DOHH2 (cell line): ENCODE measurements at regions not wholly inside any gene's neighbourhood (a gene's known extent, or its start where the extent isn't known, plus 50 kb on each side); places are given as distances from the start of the nearest gene placed in this dataset.

Source experiments
- H3F3A ChIP-seq: fragments of 200-600 bp; sonication (generic), shearing (Covaris generic); 2 replicates; pipeline ENCODE4 v1.6.0; 2016; ENCODE audit warnings: antibody characterized with exemption, mild to moderate bottlenecking; ENCODE audit not compliant: control insufficient read depth, insufficient read depth
- H3K27ac ChIP-seq: fragments of 200-600 bp; sonication (generic); 2 replicates; pipeline ENCODE4 v1.5.1; 2014; ENCODE audit warnings: low read depth, mild to moderate bottlenecking, low read length, moderate library complexity
- H3K27me3 ChIP-seq: fragments of 200-600 bp; sonication (generic); 2 replicates; pipeline ENCODE4 v1.6.1; 2014; ENCODE audit warnings: mild to moderate bottlenecking, low read length, mixed read lengths; ENCODE audit not compliant: control insufficient read depth
- H3K36me3 ChIP-seq: fragments of 200-600 bp; sonication (generic); 2 replicates; pipeline ENCODE4 v1.6.1; 2014; ENCODE audit warnings: mild to moderate bottlenecking, low read length, moderate library complexity, mixed read lengths; ENCODE audit not compliant: control insufficient read depth
- H3K4me1 ChIP-seq: fragments of 200-600 bp; sonication (generic); 2 replicates; pipeline ENCODE4 v1.6.1; 2014; ENCODE audit warnings: mild to moderate bottlenecking, low read length, mixed read lengths; ENCODE audit not compliant: control insufficient read depth
- H3K4me2 ChIP-seq: fragments of 200-600 bp; sonication (generic); 2 replicates; pipeline ENCODE4 v1.6.0; 2014; ENCODE audit warnings: mild to moderate bottlenecking, low read length, moderate library complexity
- H3K4me3 ChIP-seq: fragments of 200-600 bp; sonication (generic); 2 replicates; pipeline ENCODE4 v1.5.1; 2014; ENCODE audit warnings: mild to moderate bottlenecking, low read length, mixed read lengths
- H3K79me2 ChIP-seq: fragments of 200-600 bp; sonication (generic); 2 replicates; pipeline ENCODE4 v1.6.1; 2014; ENCODE audit warnings: mild to moderate bottlenecking, low read length, mixed read lengths; ENCODE audit not compliant: control insufficient read depth
- H3K9me2 ChIP-seq: fragments of 200-600 bp; sonication (generic); replicated peaks from 2 replicates; pipeline ENCODE4 v1.6.1; 2014; ENCODE audit warnings: mild to moderate bottlenecking, low read length, mixed read lengths; ENCODE audit not compliant: control insufficient read depth
- H3K9me3 ChIP-seq: fragments of 200-600 bp; sonication (generic); 2 replicates; pipeline ENCODE4 v1.6.1; 2014; ENCODE audit warnings: antibody characterized with exemption, low read length, mixed read lengths; ENCODE audit not compliant: control insufficient read depth, insufficient read depth
- H4K20me1 ChIP-seq: fragments of 200-600 bp; sonication (generic); 2 replicates; pipeline ENCODE4 v1.6.0; 2014; ENCODE audit warnings: low read depth, mild to moderate bottlenecking, antibody characterized with exemption, low read length, moderate library complexity; ENCODE audit not compliant: control insufficient read depth, insufficient read depth
- EZH2phosphoT487 ChIP-seq: fragments of 200-600 bp; sonication (generic); IDR thresholded peaks from 2 replicates; pipeline ENCODE4 v1.6.1; 2017; ENCODE audit warnings: borderline replicate concordance, mild to moderate bottlenecking, antibody characterized with exemption, low read length, moderate library complexity, mixed read lengths
- TF ChIP-seq, protein P1 (sequence below): fragments of 200-600 bp; sonication (generic); IDR thresholded peaks from one replicate; pipeline ENCODE4 v1.5.1; 2014; ENCODE audit warnings: antibody characterized with exemption, mild to moderate bottlenecking, low read depth, low read length; ENCODE audit not compliant: poor library complexity, severe bottlenecking

GRCh38 chr5:125465703-125466102 lies 719.3 kb upstream of the ZNF608 start:
- Histone ChIP-seq H3F3A (no peaks in the 10 kb centered on the region), H3K4me2 (no peak overlapping the region), H3K4me3 (no peak overlapping the region), H3K27ac (no peak overlapping the region), H3K9me2 (no peaks in the 10 kb centered on the region), H3K4me1 (peaks cover 5% of the 10 kb centered on the region), H3K79me2 (no peaks in the 10 kb centered on the region), H3K27me3 (no peaks in the 10 kb centered on the region), H4K20me1 (no peaks in the 10 kb centered on the region), H3K9me3 (no peaks in the 10 kb centered on the region), H3K36me3 (no peaks in the 10 kb centered on the region)
- TF ChIP-seq, protein P1, sequence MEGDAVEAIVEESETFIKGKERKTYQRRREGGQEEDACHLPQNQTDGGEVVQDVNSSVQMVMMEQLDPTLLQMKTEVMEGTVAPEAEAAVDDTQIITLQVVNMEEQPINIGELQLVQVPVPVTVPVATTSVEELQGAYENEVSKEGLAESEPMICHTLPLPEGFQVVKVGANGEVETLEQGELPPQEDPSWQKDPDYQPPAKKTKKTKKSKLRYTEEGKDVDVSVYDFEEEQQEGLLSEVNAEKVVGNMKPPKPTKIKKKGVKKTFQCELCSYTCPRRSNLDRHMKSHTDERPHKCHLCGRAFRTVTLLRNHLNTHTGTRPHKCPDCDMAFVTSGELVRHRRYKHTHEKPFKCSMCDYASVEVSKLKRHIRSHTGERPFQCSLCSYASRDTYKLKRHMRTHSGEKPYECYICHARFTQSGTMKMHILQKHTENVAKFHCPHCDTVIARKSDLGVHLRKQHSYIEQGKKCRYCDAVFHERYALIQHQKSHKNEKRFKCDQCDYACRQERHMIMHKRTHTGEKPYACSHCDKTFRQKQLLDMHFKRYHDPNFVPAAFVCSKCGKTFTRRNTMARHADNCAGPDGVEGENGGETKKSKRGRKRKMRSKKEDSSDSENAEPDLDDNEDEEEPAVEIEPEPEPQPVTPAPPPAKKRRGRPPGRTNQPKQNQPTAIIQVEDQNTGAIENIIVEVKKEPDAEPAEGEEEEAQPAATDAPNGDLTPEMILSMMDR: no peak

DNA sequence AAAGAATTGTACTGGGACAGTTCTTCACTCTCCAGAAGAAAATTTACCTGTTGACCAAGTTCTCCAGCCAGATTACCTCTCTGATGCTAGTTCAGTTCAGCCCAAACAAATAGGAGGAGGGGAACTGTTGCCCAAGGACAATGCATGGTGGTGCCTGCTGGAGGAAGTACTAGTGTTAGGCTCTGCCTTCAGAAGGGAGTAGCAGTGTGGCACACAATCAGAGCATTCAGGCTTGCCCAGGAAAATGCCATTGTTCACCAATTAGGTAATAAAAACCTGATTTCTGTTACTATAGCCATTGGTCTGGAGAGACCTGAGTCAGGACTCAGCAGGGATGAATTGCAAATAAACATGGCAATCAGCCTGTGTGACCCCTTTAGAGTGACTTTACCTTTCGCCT lies 720.8 kb upstream of the ZNF608 start:
- peaks cover 5% of the 10 kb centered on the region for H3K4me1 ChIP-seq
- no peaks in the 10 kb centered on the region for H3K9me2 ChIP-seq
- no peaks in the 10 kb centered on the region for H3K27me3 ChIP-seq
- no peaks in the 10 kb centered on the region for H4K20me1 ChIP-seq
- H3K36me3 ChIP-seq: no peaks in the 10 kb centered on the region
- no peak overlapping the region for H3K4me3 ChIP-seq
- no peaks in the 10 kb centered on the region for H3K79me2 ChIP-seq
- TF ChIP-seq, protein P1: no peak
- no peak for TF ChIP-seq EZH2phosphoT487
- H3K4me2 ChIP-seq: no peak overlapping the region
- no peaks in the 10 kb centered on the region for H3K9me3 ChIP-seq
- H3K27ac ChIP-seq: no peak overlapping the region
- no peaks in the 10 kb centered on the region for H3F3A ChIP-seq

DNA sequence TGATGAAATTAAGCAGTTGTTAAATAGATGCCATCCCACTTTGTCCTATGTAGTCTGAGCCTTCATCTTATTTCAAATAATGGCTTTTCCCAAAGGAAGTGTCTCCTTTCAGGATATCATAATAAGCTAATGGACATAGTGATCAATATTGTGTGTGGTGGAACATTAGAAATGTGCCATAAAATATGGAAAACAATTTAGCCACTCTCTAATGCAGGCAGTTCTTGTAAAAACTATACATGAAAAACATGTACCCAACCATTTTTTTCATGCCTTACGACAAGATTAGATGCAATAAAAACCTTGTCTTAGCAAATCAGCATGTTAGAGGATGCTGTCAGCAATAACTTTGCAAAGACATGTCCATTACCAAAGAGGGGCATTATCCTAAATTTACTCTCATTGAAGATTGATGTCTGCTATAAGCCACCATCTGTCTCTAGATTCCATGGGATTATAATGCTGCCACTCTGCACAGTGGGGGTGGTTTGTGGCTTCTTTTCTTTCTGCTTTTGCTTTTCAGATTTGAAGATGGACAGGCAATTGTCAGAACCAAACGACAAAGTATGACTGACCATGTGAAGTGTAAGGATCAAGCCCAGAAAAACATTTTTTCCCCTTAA lies 724.0 kb upstream of the ZNF608 start:
- no peaks in the 10 kb centered on the region for H4K20me1 ChIP-seq
- H3F3A ChIP-seq: no peaks in the 10 kb centered on the region
- TF ChIP-seq, protein P1: no peak
- TF ChIP-seq EZH2phosphoT487: no peak

More for the DNA sequence above, 724.0 kb upstream of the ZNF608 start:
- peaks cover 5% of the 10 kb centered on the region for H3K4me1 ChIP-seq
- no peak overlapping the region for H3K4me3 ChIP-seq
- no peaks in the 10 kb centered on the region for H3K79me2 ChIP-seq
- H3K4me2 ChIP-seq: no peak overlapping the region
- H3K9me3 ChIP-seq: no peaks in the 10 kb centered on the region
- H3K36me3 ChIP-seq: no peaks in the 10 kb centered on the region
- no peaks in the 10 kb centered on the region for H3K9me2 ChIP-seq
- H3K27me3 ChIP-seq: no peaks in the 10 kb centered on the region
- H3K27ac ChIP-seq: no peak overlapping the region
